Skeletal muscle cell (primary cell): ENCODE measurements at regions not wholly inside any gene's neighbourhood (a gene's known extent, or its start where the extent isn't known, plus 50 kb on each side); places are given as distances from the start of the nearest gene placed in this dataset.
"Not testable (repeated sequence)": the region's sequence is repeated elsewhere in the genome, so short reads cannot be mapped to it uniquely, and the experiment has no call there.

Experiments
- DNase-seq: peaks from one replicate; pipeline ENCODE4 v3.0.0-alpha.2; 2010; ENCODE audit warnings: low read depth
- H3K4me3 ChIP-seq: 2 replicates; pipeline ENCODE4 v1.5.1; 2011; ENCODE audit warnings: low read depth, mild to moderate bottlenecking, control low read depth, low read length, moderate library complexity

GRCh38 chr3:118671192-118671591 is 363.5 kb downstream of the IGSF11 start:
- H3K4me3 ChIP-seq: no peak overlapping the region
- no peak for DNase-seq

GRCh38 chr3:118675305-118675704 is 359.3 kb downstream of the IGSF11 start:
- DNase-seq: no peak
- no peak overlapping the region for H3K4me3 ChIP-seq

GRCh38 chr3:118678663-118679062 is 356.0 kb downstream of the IGSF11 start:
- DNase-seq, H3K4me3 ChIP-seq: not testable (repeated sequence)

GRCh38 chr3:118682921-118683320 is 351.7 kb downstream of the IGSF11 start:
- no peak for DNase-seq
- no peak overlapping the region for H3K4me3 ChIP-seq

GRCh38 chr3:118683636-118684035 is 351.0 kb downstream of the IGSF11 start:
- DNase-seq: no peak
- no peak overlapping the region for H3K4me3 ChIP-seq

- DNase-seq: no peak
- no peak overlapping the region for H3K4me3 ChIP-seq
Observed at GRCh38 chr3:118688396-118688884, 346.2 kb downstream of the IGSF11 start.

GRCh38 chr3:118692416-118692815 is 342.2 kb downstream of the IGSF11 start:
- DNase-seq: no peak
- no peak overlapping the region for H3K4me3 ChIP-seq

GRCh38 chr3:118705487-118706219 is 329.0 kb downstream of the IGSF11 start:
- no peak for DNase-seq
- H3K4me3 ChIP-seq: no peak overlapping the region

- H3K4me3 ChIP-seq: no peak overlapping the region
- DNase-seq: no peak
Observed at GRCh38 chr3:118707991-118708390, 326.7 kb downstream of the IGSF11 start.

- no peak for DNase-seq
- no peak overlapping the region for H3K4me3 ChIP-seq
Observed at GRCh38 chr3:118710532-118710931, 324.1 kb downstream of the IGSF11 start.

GRCh38 chr3:118713502-118714207 is 321.0 kb downstream of the IGSF11 start:
- no peak for DNase-seq
- H3K4me3 ChIP-seq: no peak overlapping the region

- no peak overlapping the region for H3K4me3 ChIP-seq
- no peak for DNase-seq
Observed at GRCh38 chr3:118714800-118715199, 319.8 kb downstream of the IGSF11 start.

- no peak overlapping the region for H3K4me3 ChIP-seq
- DNase-seq: no peak
Observed at GRCh38 chr3:118729546-118729945, 305.1 kb downstream of the IGSF11 start.

- H3K4me3 ChIP-seq: no peak overlapping the region
- no peak for DNase-seq
Observed at GRCh38 chr3:118734664-118735063, 300.0 kb downstream of the IGSF11 start.

GRCh38 chr3:118736107-118736506 is 298.5 kb downstream of the IGSF11 start:
- no peak for DNase-seq
- H3K4me3 ChIP-seq: no peak overlapping the region

GRCh38 chr3:118740722-118741290 is 293.8 kb downstream of the IGSF11 start:
- no peak for DNase-seq
- H3K4me3 ChIP-seq: no peak overlapping the region

GRCh38 chr3:118742760-118743159 is 291.9 kb downstream of the IGSF11 start:
- DNase-seq: no peak
- no peak overlapping the region for H3K4me3 ChIP-seq

GRCh38 chr3:118744186-118744585 is 290.5 kb downstream of the IGSF11 start:
- DNase-seq: no peak
- H3K4me3 ChIP-seq: no peak overlapping the region

GRCh38 chr3:118754406-118755252 is 280.0 kb downstream of the IGSF11 start:
- no peak for DNase-seq
- no peak overlapping the region for H3K4me3 ChIP-seq
